ENCODE measurements at regions not wholly inside any gene's neighbourhood (a gene's known extent, or its start where the extent isn't known, plus 50 kb on each side); places are given as distances from the start of the nearest gene placed in this dataset.

GRCh38 chr3:135490219-135490915 lies 475.2 kb upstream of the PPP2R3A start:
- Histone ChIP-seq H3K79me2 (replicated peaks; ENCODE audit: insufficient read depth, low read length) (no peaks in the 10 kb centered on the region), H3K27ac (ENCODE audit: low read length) (no peak overlapping the region), H4K20me1 (ENCODE audit: insufficient read depth) (no peaks in the 10 kb centered on the region), H3K27me3 (ENCODE audit: insufficient read depth, low read depth, low read length) (no peaks in the 10 kb centered on the region), H3K9me3 (ENCODE audit: low read length) (no peaks in the 10 kb centered on the region), H3K36me3 (ENCODE audit: insufficient read depth, low read length) (no peaks in the 10 kb centered on the region), H3F3A (ENCODE audit: insufficient read depth, low read length, poor library complexity, severe bottlenecking) (no peaks in the 10 kb centered on the region), H3K9ac (ENCODE audit: low read length) (no peak overlapping the region), H3K9me2 (ENCODE audit: insufficient read depth, low read length) (no peaks in the 10 kb centered on the region), H3K4me3 (ENCODE audit: low read length) (no peak overlapping the region), H3K4me2 (ENCODE audit: low read length) (no peak overlapping the region), H2AFZ (ENCODE audit: low read depth, low read length) (no peak overlapping the region)
- TF ChIP-seq MXI1 (conservative IDR thresholded peaks at IDR 0.05; ENCODE audit: poor library complexity, severe bottlenecking) (no peak), TAF1 (IDR thresholded peaks at IDR 0.05; ENCODE audit: low read depth) (no peak), SMC3 (conservative IDR thresholded peaks at IDR 0.05; ENCODE audit: poor library complexity) (no peak), RAD21 (conservative IDR thresholded peaks at IDR 0.05) (no peak), POLR2AphosphoS5 (IDR thresholded peaks at IDR 0.05) (no peak), EZH2 (IDR thresholded peaks at IDR 0.05; ENCODE audit: borderline replicate concordance, insufficient read depth, low read length, poor library complexity, severe bottlenecking) (no peak), EP300 (conservative IDR thresholded peaks at IDR 0.05; ENCODE audit: poor library complexity, severe bottlenecking) (no peak)
- TF ChIP-seq, protein P1, sequence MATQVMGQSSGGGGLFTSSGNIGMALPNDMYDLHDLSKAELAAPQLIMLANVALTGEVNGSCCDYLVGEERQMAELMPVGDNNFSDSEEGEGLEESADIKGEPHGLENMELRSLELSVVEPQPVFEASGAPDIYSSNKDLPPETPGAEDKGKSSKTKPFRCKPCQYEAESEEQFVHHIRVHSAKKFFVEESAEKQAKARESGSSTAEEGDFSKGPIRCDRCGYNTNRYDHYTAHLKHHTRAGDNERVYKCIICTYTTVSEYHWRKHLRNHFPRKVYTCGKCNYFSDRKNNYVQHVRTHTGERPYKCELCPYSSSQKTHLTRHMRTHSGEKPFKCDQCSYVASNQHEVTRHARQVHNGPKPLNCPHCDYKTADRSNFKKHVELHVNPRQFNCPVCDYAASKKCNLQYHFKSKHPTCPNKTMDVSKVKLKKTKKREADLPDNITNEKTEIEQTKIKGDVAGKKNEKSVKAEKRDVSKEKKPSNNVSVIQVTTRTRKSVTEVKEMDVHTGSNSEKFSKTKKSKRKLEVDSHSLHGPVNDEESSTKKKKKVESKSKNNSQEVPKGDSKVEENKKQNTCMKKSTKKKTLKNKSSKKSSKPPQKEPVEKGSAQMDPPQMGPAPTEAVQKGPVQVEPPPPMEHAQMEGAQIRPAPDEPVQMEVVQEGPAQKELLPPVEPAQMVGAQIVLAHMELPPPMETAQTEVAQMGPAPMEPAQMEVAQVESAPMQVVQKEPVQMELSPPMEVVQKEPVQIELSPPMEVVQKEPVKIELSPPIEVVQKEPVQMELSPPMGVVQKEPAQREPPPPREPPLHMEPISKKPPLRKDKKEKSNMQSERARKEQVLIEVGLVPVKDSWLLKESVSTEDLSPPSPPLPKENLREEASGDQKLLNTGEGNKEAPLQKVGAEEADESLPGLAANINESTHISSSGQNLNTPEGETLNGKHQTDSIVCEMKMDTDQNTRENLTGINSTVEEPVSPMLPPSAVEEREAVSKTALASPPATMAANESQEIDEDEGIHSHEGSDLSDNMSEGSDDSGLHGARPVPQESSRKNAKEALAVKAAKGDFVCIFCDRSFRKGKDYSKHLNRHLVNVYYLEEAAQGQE (IDR thresholded peaks at IDR 0.05; ENCODE audit: borderline replicate concordance): no peak

- Histone ChIP-seq H3F3A (ENCODE audit: insufficient read depth, low read length, poor library complexity, severe bottlenecking) (no peaks in the 10 kb centered on the region), H3K9ac (ENCODE audit: low read length) (no peak overlapping the region), H3K9me3 (ENCODE audit: low read length) (no peaks in the 10 kb centered on the region), H3K79me2 (replicated peaks; ENCODE audit: insufficient read depth, low read length) (no peaks in the 10 kb centered on the region), H3K36me3 (ENCODE audit: insufficient read depth, low read length) (no peaks in the 10 kb centered on the region), H2AFZ (ENCODE audit: low read depth, low read length) (no peak overlapping the region), H3K4me2 (ENCODE audit: low read length) (no peak overlapping the region), H3K9me2 (ENCODE audit: insufficient read depth, low read length) (no peaks in the 10 kb centered on the region), H3K27ac (ENCODE audit: low read length) (no peak overlapping the region), H4K20me1 (ENCODE audit: insufficient read depth) (no peaks in the 10 kb centered on the region), H3K4me3 (ENCODE audit: low read length) (no peak overlapping the region), H3K27me3 (ENCODE audit: insufficient read depth, low read depth, low read length) (no peaks in the 10 kb centered on the region)
- TF ChIP-seq TAF1 (IDR thresholded peaks at IDR 0.05; ENCODE audit: low read depth) (no peak), CTCF (IDR thresholded peaks at IDR 0.05; ENCODE audit: poor library complexity, severe bottlenecking) (no peak), MXI1 (conservative IDR thresholded peaks at IDR 0.05; ENCODE audit: poor library complexity, severe bottlenecking) (no peak), POLR2AphosphoS5 (IDR thresholded peaks at IDR 0.05) (no peak), RAD21 (conservative IDR thresholded peaks at IDR 0.05) (no peak), EP300 (conservative IDR thresholded peaks at IDR 0.05; ENCODE audit: poor library complexity, severe bottlenecking) (no peak), EZH2 (IDR thresholded peaks at IDR 0.05; ENCODE audit: borderline replicate concordance, insufficient read depth, low read length, poor library complexity, severe bottlenecking) (no peak), SMC3 (conservative IDR thresholded peaks at IDR 0.05; ENCODE audit: poor library complexity) (no peak)
- TF ChIP-seq, protein P1 (IDR thresholded peaks at IDR 0.05; ENCODE audit: borderline replicate concordance): no peak
These were observed 473.9 kb upstream of the PPP2R3A start for GRCh38 chr3:135491491-135492205.

Data from neural cell (in vitro differentiated cells).